ENCODE measurements at regions not wholly inside any gene's neighbourhood (a gene's known extent, or its start where the extent isn't known, plus 50 kb on each side); places are given as distances from the start of the nearest gene placed in this dataset.

GRCh38 chr18:68623342-68623741 is 91.6 kb downstream of the TMX3 start:
- TF ChIP-seq CTCF (IDR thresholded peaks at IDR 0.05; ENCODE audit: insufficient read depth, low read depth, low read length, missing control alignments): peak; percentile 54
- DNase-seq (ENCODE audit: low read depth): peak; percentile 58
- H3K4me3 ChIP-seq (ENCODE audit: low read depth, low read length): no peak overlapping the region

GRCh38 chr18:68611311-68611710 is 103.6 kb downstream of the TMX3 start:
- H3K4me3 ChIP-seq (ENCODE audit: low read depth, low read length): no peak overlapping the region
- no peak for TF ChIP-seq CTCF (IDR thresholded peaks at IDR 0.05; ENCODE audit: insufficient read depth, low read depth, low read length, missing control alignments)
- no peak for DNase-seq (ENCODE audit: low read depth)

GRCh38 chr18:68608851-68609490 is 105.9 kb downstream of the TMX3 start:
- TF ChIP-seq CTCF (IDR thresholded peaks at IDR 0.05; ENCODE audit: insufficient read depth, low read depth, low read length, missing control alignments): no peak
- H3K4me3 ChIP-seq (ENCODE audit: low read depth, low read length): no peak overlapping the region
- no peak for DNase-seq (ENCODE audit: low read depth)

- DNase-seq (ENCODE audit: low read depth): no peak
- no peak overlapping the region for H3K4me3 ChIP-seq (ENCODE audit: low read depth, low read length)
- TF ChIP-seq CTCF (IDR thresholded peaks at IDR 0.05; ENCODE audit: insufficient read depth, low read depth, low read length, missing control alignments): no peak
These were observed 107.1 kb downstream of the TMX3 start for GRCh38 chr18:68607852-68608251.

- DNase-seq (ENCODE audit: low read depth): no peak
- TF ChIP-seq CTCF (IDR thresholded peaks at IDR 0.05; ENCODE audit: insufficient read depth, low read depth, low read length, missing control alignments): no peak
These were observed 110.7 kb downstream of the TMX3 start for GRCh38 chr18:68604256-68604655.

GRCh38 chr18:68596016-68596415 is 118.9 kb downstream of the TMX3 start:
- no peak overlapping the region for H3K4me3 ChIP-seq (ENCODE audit: low read depth, low read length)
- TF ChIP-seq CTCF (IDR thresholded peaks at IDR 0.05; ENCODE audit: insufficient read depth, low read depth, low read length, missing control alignments): no peak
- no peak for DNase-seq (ENCODE audit: low read depth)

More at GRCh38 chr18:68604256-68604655, 110.7 kb downstream of the TMX3 start:
- H3K4me3 ChIP-seq (ENCODE audit: low read depth, low read length): no peak overlapping the region

GRCh38 chr18:68588169-68588568 is 126.7 kb downstream of the TMX3 start:
- no peak overlapping the region for H3K4me3 ChIP-seq (ENCODE audit: low read depth, low read length)
- DNase-seq (ENCODE audit: low read depth): no peak
- no peak for TF ChIP-seq CTCF (IDR thresholded peaks at IDR 0.05; ENCODE audit: insufficient read depth, low read depth, low read length, missing control alignments)
